HCT116 (cell line): ENCODE measurements at regions not wholly inside any gene's neighbourhood (a gene's known extent, or its start where the extent isn't known, plus 50 kb on each side); places are given as distances from the start of the nearest gene placed in this dataset.
A peak's percentile ranks its signal among the peaks of the same experiment; 100 is the strongest.

Experiments used
- ATAC-seq: fragments of 200-7000 bp; cut with Tn5 transposase; 2 replicates; pipeline ENCODE4 v1.9.1; 2020; ENCODE audit warnings: mild to moderate bottlenecking, moderate library complexity
- BruUV-seq: library from RNA; stranded (reverse); fragments of 400-500 nt; replicated peaks from 2 replicates; lab custom pipeline; 2021; lab: Mats Ljungman, UMichigan
- CTCF ChIA-PET: fragments of 300-600 bp; sonication (Branson Sonifier 250); formaldehyde crosslinking; loops from one replicate; lab custom pipeline; 2021; ENCODE audit warnings: antibody characterized with exemption; lab: Charles Lee
- POLR2A ChIA-PET: fragments of 300-600, 350-600 bp; sonication (Branson Sonifier 250); formaldehyde crosslinking; loops from one replicate; lab custom pipeline; 2021; ENCODE audit warnings: antibody characterized with exemption; lab: Charles Lee
- RAD21 ChIA-PET, 2 experiments: fragments of 300-600 bp; sonication (Branson Sonifier 250); formaldehyde crosslinking; loops; one replicate each; lab custom pipeline; 2023; ENCODE audit warnings: low total read pairs in 2 of 2; ENCODE audit not compliant: uncharacterized antibody in 2 of 2, unreplicated experiment in 2 of 2, low non-redundant PET in 1 of 2; lab: Charles Lee
- DNase-seq: peaks from one replicate; pipeline ENCODE4 v3.0.0-alpha.2; 2010; ENCODE audit warnings: low read depth, low spot score
- H2AFZ ChIP-seq: fragments of 200-600 bp; shearing (Covaris generic), sonication (generic); 2 replicates; pipeline ENCODE4 v1.6.1; 2017; ENCODE audit warnings: low read depth, mixed run types, mixed read lengths, antibody characterized with exemption, low read length; ENCODE audit not compliant: poor library complexity, severe bottlenecking
- H3K27ac ChIP-seq: 2 replicates; pipeline ENCODE4 v1.5.1; 2012; ENCODE audit warnings: low read depth, low read length
- H3K27me3 ChIP-seq: fragments of 200-600 bp; sonication (generic); 2 replicates; pipeline ENCODE4 v1.6.1; 2016; ENCODE audit warnings: mixed run types, low read length, mixed read lengths; ENCODE audit not compliant: insufficient read depth
- H3K36me3 ChIP-seq, 2 experiments: fragments of 200-500 bp in 1 of 2; fragments of 200-600 bp in 1 of 2; sonication (Bioruptor generic) in 1 of 2; sonication (generic) in 1 of 2; 2 replicates each; pipeline versions ENCODE4 v1.5.1 to v1.6.1; 2014 to 2016; ENCODE audit warnings: low read length in 2 of 2, inconsistent platforms in 1 of 2, mixed read lengths in 1 of 2, mixed run types in 1 of 2; ENCODE audit not compliant: insufficient read depth in 2 of 2, control insufficient read depth in 1 of 2
- H3K4me1 ChIP-seq, 2 experiments: fragments of 200-600 bp in 1 of 2; sonication (generic) in 1 of 2; 2 replicates each; pipeline versions ENCODE4 v1.5.1 to v1.6.1; 2012 to 2017; ENCODE audit warnings: low read length in 2 of 2, inconsistent platforms in 1 of 2, mild to moderate bottlenecking in 1 of 2, mixed read lengths in 1 of 2, mixed run types in 1 of 2, moderate library complexity in 1 of 2; ENCODE audit not compliant: insufficient read depth in 2 of 2, control insufficient read depth in 1 of 2
- H3K4me2 ChIP-seq: fragments of 200-600 bp; sonication (generic); 2 replicates; pipeline ENCODE4 v1.6.1; 2017; ENCODE audit warnings: mixed run types, low read length, mixed read lengths
- H3K4me3 ChIP-seq, 2 experiments: fragments of 200-600 bp in 1 of 2; sonication (generic) in 1 of 2; replicated peaks in 1 of 2; 2 replicates each; pipeline ENCODE4 v1.5.1; 2011 to 2016; ENCODE audit warnings: low read length in 2 of 2, control low read depth in 1 of 2, low read depth in 1 of 2, mild to moderate bottlenecking in 1 of 2, mixed read lengths in 1 of 2, mixed run types in 1 of 2
- H3K79me2 ChIP-seq: fragments of 200-600 bp; sonication (generic); 2 replicates; pipeline ENCODE4 v1.6.1; 2017; ENCODE audit warnings: mild to moderate bottlenecking, mixed run types, low read length, moderate library complexity, mixed read lengths; ENCODE audit not compliant: insufficient read depth
- H3K9ac ChIP-seq: fragments of 200-600 bp; sonication (generic); 2 replicates; pipeline ENCODE4 v1.6.1; 2016; ENCODE audit warnings: low read length, mixed read lengths
- H3K9me2 ChIP-seq: fragments of 200-600 bp; sonication (generic), shearing (Covaris generic); 2 replicates; pipeline ENCODE4 v1.6.1; 2017; ENCODE audit warnings: mixed run types, mild to moderate bottlenecking, moderate library complexity; ENCODE audit not compliant: insufficient read depth
- H3K9me3 ChIP-seq, 2 experiments: fragments of 200-500 bp in 1 of 2; fragments of 200-600 bp in 1 of 2; sonication (Bioruptor generic) in 1 of 2; sonication (generic) in 1 of 2; 2 replicates each; pipeline ENCODE4 v1.6.1; 2014 to 2017; ENCODE audit warnings: low read length in 2 of 2, mixed read lengths in 2 of 2, inconsistent platforms in 1 of 2, low read depth in 1 of 2, mild to moderate bottlenecking in 1 of 2, mixed run types in 1 of 2, moderate library complexity in 1 of 2; ENCODE audit not compliant: control insufficient read depth in 1 of 2, insufficient read depth in 1 of 2
- H4K20me1 ChIP-seq: fragments of 200-600 bp; sonication (generic), shearing (Covaris generic); 2 replicates; pipeline ENCODE4 v1.6.1; 2017; ENCODE audit warnings: mixed run types, mild to moderate bottlenecking, moderate library complexity; ENCODE audit not compliant: insufficient read depth
- CBX3 ChIP-seq: IDR thresholded peaks from 2 replicates; pipeline ENCODE4 v1.6.1; 2012; ENCODE audit warnings: low read depth
- JUND ChIP-seq: IDR thresholded peaks from 2 replicates; pipeline ENCODE4 v1.6.1; 2012
- POLR2AphosphoS5 ChIP-seq: IDR thresholded peaks from 2 replicates; pipeline ENCODE4 v1.6.1; 2011; ENCODE audit warnings: mild to moderate bottlenecking, low read depth, low read length, moderate library complexity
- RAD21 ChIP-seq: IDR thresholded peaks from 2 replicates; pipeline ENCODE4 v1.6.1; 2012; ENCODE audit warnings: low read depth, mild to moderate bottlenecking
- SP1 ChIP-seq: IDR thresholded peaks from 2 replicates; pipeline ENCODE4 v1.6.1; 2012; ENCODE audit warnings: low read depth
- YY1 ChIP-seq: IDR thresholded peaks from 2 replicates; pipeline ENCODE4 v1.6.1; 2011; ENCODE audit warnings: low read length, low read depth, moderate library complexity, mild to moderate bottlenecking; ENCODE audit not compliant: insufficient replicate concordance; ENCODE audit errors: extremely low read depth
- ZFX ChIP-seq: fragments of 450-650 bp; IDR thresholded peaks from 2 replicates; pipeline ENCODE4 v1.6.1; 2017
- intact Hi-C: fragments of 100-400 bp; cut with micrococcal nuclease; formaldehyde crosslinking; loops from 2 replicates; pipeline ENCODE4 v1.10.0; 2022
- TF ChIP-seq, protein P1 (sequence below), 3 experiments: fragments of 200-600 bp in 1 of 3; sonication (generic) in 1 of 3; IDR thresholded peaks in 2 of 3; conservative IDR thresholded peaks in 1 of 3; 2 replicates each; pipeline ENCODE4 v1.5.1; 2012 to 2017; ENCODE audit warnings: low read depth in 2 of 3, low read length in 2 of 3, antibody characterized with exemption in 1 of 3, borderline replicate concordance in 1 of 3, control low read depth in 1 of 3, mild to moderate bottlenecking in 1 of 3, mixed read lengths in 1 of 3, mixed run types in 1 of 3, moderate library complexity in 1 of 3; ENCODE audit not compliant: insufficient read depth in 1 of 3

- TF ChIP-seq POLR2AphosphoS5 (no peak), YY1 (no peak), SP1 (no peak), JUND (no peak)
Observed at GRCh38 chr15:77786181-77786890, 153.6 kb upstream of the LINGO1 start (continued).

GRCh38 chr15:77784361-77785292, 151.9 kb upstream of the LINGO1 start:
- no peak overlapping the region for H3K4me3 ChIP-seq
- H3K4me2 ChIP-seq = no peak overlapping the region
- no TSS peak for BruUV-seq
- H3K27me3 ChIP-seq = no peaks in the 10 kb centered on the region
- TF ChIP-seq CBX3 (0 out of 2 replicates have a peak, but pooled peaks have one; percentile 21), ZFX (no peak), RAD21 (peak; percentile 52)
- TF ChIP-seq, protein P1, sequence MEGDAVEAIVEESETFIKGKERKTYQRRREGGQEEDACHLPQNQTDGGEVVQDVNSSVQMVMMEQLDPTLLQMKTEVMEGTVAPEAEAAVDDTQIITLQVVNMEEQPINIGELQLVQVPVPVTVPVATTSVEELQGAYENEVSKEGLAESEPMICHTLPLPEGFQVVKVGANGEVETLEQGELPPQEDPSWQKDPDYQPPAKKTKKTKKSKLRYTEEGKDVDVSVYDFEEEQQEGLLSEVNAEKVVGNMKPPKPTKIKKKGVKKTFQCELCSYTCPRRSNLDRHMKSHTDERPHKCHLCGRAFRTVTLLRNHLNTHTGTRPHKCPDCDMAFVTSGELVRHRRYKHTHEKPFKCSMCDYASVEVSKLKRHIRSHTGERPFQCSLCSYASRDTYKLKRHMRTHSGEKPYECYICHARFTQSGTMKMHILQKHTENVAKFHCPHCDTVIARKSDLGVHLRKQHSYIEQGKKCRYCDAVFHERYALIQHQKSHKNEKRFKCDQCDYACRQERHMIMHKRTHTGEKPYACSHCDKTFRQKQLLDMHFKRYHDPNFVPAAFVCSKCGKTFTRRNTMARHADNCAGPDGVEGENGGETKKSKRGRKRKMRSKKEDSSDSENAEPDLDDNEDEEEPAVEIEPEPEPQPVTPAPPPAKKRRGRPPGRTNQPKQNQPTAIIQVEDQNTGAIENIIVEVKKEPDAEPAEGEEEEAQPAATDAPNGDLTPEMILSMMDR (IDR thresholded peaks at IDR 0.05 in 2 of 3, conservative IDR thresholded peaks at IDR 0.05 in 1 of 3; ENCODE audit: borderline replicate concordance in 1 of 3, insufficient read depth in 1 of 3, low read depth in 2 of 3, low read length in 2 of 3) = peak; percentile 61 to 77 (median 76)
- peak; percentile 23 for DNase-seq
- H3K9me3 ChIP-seq = no peaks in the 10 kb centered on the region
- H2AFZ ChIP-seq = no peak overlapping the region
- no peak overlapping the region for H3K9ac ChIP-seq
- H3K9me2 ChIP-seq = no peaks in the 10 kb centered on the region
- H4K20me1 ChIP-seq = no peaks in the 10 kb centered on the region
- no peaks in the 10 kb centered on the region for H3K4me1 ChIP-seq
- ChIA-PET CTCF (interaction anchor here (0.5 to 1.4 kb wide), 9 partner anchors 8 to 167 kb away, joined by 3 to 7 read pairs (median 3); no protein-coding TSS in a partner anchor), RAD21 (interaction anchor here in 1 of 2 experiments (0.8 kb wide), 1 partner anchor 125 kb away, joined by 3 read pairs; no protein-coding TSS in a partner anchor), POLR2A (no interaction called here)
- ATAC-seq = peak; percentile 93
- no peaks in the 10 kb centered on the region for H3K79me2 ChIP-seq
- H3K27ac ChIP-seq = no peak overlapping the region
- H3K36me3 ChIP-seq = no peaks in the 10 kb centered on the region
- intact Hi-C loops = loop anchor here (1.0 kb wide), 1 partner anchor 125 kb away; no protein-coding TSS in a partner anchor
